Mucosa of rectum (tissue), 2 donors: ENCODE measurements at regions not wholly inside any gene's neighbourhood (a gene's known extent, or its start where the extent isn't known, plus 50 kb on each side); places are given as distances from the start of the nearest gene placed in this dataset.

Experiments used
- H3K27ac ChIP-seq, 2 donors: one replicate each; pipeline ENCODE4 v1.7.0; 2013; ENCODE audit warnings: inconsistent platforms in 2 of 2, low read depth in 2 of 2, low read length in 2 of 2
- H3K27me3 ChIP-seq, 2 donors: one replicate each; pipeline ENCODE4 v1.7.0; 2013; ENCODE audit warnings: low read length in 2 of 2; ENCODE audit not compliant: control insufficient read depth in 2 of 2, insufficient read depth in 2 of 2
- H3K36me3 ChIP-seq, 2 donors: one replicate each; pipeline ENCODE4 v1.7.0; 2013; ENCODE audit warnings: low read length in 2 of 2; ENCODE audit not compliant: control insufficient read depth in 2 of 2, insufficient read depth in 2 of 2
- H3K4me1 ChIP-seq, 2 donors: one replicate each; pipeline ENCODE4 v1.7.0; 2013; ENCODE audit warnings: low read length in 2 of 2, mild to moderate bottlenecking in 1 of 2; ENCODE audit not compliant: control insufficient read depth in 2 of 2, insufficient read depth in 2 of 2
- H3K4me3 ChIP-seq, 2 donors: one replicate each; pipeline ENCODE4 v1.7.0; 2013; ENCODE audit warnings: low read length in 2 of 2
- H3K9ac ChIP-seq, 2 donors: one replicate each; pipeline ENCODE4 v1.7.0; 2013; ENCODE audit warnings: low read length in 2 of 2, low read depth in 1 of 2, mild to moderate bottlenecking in 1 of 2
- H3K9me3 ChIP-seq, 2 donors: one replicate each; pipeline ENCODE4 v1.7.0; 2013; ENCODE audit warnings: low read length in 2 of 2; ENCODE audit not compliant: control insufficient read depth in 2 of 2
- donor health status: healthy.
- donor health status: Normal muscosa, but diverticular disease.

DNA sequence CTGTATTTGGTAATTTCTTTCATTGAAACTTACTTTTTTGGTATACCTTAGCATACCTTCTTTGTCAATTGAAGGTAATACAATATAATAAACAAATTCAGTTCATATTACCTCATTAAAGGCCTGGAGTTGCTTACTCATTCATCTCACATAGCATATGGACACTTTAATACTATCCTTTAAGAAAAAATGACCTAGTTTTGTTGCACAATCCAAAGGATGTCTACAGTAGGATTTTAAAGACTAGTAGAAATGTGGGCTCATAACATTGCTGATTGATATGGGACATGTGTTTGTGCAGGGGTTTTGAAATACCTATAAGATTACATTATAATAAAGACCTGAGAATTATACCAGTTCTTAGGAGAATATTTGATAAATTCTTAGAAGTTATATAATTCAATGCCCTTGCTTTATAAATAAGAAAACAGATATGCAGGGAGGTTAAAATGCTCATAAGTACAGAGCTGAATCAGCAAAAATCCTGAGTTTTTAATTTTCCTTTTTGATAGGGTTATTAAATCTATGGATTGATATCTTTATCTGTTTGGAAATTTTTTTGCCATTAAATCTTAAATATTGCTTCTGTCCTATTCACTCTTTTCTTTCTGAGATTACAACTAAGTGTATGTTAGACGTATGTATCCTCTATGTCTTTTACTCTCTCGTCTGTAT is 352.1 kb downstream of the ATP23 start:
- Histone ChIP-seq H3K27me3 (no peaks in the 10 kb centered on the region), H3K36me3 (no peaks in the 10 kb centered on the region), H3K9me3 (no peaks in the 10 kb centered on the region), H3K4me3 (no peak overlapping the region), H3K27ac (no peak overlapping the region), H3K9ac (no peak overlapping the region), H3K4me1 (no peaks in the 10 kb centered on the region)

DNA sequence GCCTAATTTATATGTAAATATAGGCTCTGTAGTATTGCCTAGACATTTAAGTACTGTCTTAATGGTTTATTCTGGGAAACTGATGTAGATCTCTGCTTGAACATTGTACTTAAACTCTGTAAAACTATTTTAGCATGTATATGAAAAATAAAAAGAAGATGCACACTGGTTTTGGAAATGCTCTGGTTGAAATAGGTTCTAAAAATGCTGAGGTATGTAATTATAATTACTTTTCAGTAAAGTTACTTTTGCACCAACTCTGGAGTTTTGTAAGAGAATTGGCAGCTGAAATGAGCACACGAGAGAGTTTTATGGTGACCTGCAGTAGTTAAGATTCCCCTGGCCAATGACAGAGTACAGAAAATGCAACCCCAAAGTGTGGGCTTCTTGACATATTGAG is 353.9 kb downstream of the ATP23 start:
- Histone ChIP-seq H3K27ac (no peak overlapping the region), H3K27me3 (no peaks in the 10 kb centered on the region), H3K36me3 (no peaks in the 10 kb centered on the region), H3K9me3 (no peaks in the 10 kb centered on the region), H3K9ac (no peak overlapping the region), H3K4me3 (no peak overlapping the region), H3K4me1 (no peaks in the 10 kb centered on the region)

DNA sequence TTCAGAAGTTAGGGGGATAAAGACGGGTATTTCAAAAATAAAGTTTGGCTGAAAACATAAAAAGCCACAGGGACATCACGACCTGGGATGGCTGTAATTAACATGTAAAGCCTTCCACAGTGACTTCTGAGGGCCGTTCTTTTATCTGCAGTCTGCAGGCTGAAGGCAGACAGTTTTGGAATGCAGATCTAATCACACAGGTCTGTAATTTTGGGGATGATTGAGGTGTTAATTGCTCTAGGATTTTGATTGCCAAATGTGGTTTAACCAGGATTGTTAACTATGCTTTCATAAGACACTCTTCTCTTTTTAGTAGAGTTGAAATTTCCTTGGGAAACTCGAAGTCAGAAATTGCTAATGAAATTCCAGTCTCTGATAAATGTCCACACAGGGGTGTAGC is 355.5 kb downstream of the ATP23 start:
- Histone ChIP-seq H3K27me3 (no peaks in the 10 kb centered on the region), H3K27ac (no peak overlapping the region), H3K9me3 (no peaks in the 10 kb centered on the region), H3K4me1 (no peaks in the 10 kb centered on the region), H3K36me3 (no peaks in the 10 kb centered on the region), H3K4me3 (no peak overlapping the region), H3K9ac (no peak overlapping the region)

DNA sequence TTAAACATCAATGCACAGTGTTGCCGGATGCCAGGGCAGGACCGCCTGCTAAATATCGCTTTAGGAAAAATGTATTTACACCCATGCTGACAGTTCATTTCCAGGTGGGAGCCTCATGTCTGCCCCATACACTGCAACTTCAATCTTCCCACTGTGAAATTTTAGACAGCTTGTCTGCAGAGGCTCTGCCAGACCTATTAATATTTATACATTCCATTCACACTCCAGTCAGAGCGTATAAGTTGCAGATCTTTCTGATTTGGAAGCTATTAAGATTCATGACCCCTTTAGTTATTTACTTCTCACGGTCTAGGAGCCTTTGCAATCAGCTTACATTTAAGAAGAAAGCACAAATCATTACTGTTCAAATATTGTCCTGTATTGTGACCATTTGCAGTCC is 357.4 kb downstream of the ATP23 start:
- Histone ChIP-seq H3K27me3 (no peaks in the 10 kb centered on the region), H3K4me3 (no peak overlapping the region), H3K9me3 (no peaks in the 10 kb centered on the region), H3K36me3 (no peaks in the 10 kb centered on the region), H3K9ac (no peak overlapping the region), H3K27ac (no peak overlapping the region), H3K4me1 (peaks cover 4 to 7% of the 10 kb centered on the region in 2 donors)

DNA sequence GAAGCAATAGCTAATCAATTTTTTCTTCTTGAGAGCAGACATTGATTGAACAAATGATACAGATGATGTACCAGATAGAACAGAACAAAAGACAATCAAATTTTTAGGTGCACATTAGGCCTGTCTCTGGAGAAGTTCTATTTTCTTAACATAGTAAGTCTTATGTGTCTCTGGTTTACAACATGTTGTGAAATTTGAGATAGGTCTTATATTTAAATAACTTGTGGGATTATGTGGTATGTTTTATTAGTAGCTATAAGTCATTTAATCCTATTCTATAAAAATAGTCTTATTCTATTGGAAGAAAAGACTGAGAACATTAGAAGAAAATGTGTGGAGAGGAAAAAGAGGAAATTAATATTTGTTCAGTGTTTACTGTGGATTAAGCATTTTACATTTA is 358.0 kb downstream of the ATP23 start:
- H3K4me3 ChIP-seq: no peak overlapping the region
- no peak overlapping the region for H3K27ac ChIP-seq
- H3K36me3 ChIP-seq: no peaks in the 10 kb centered on the region
- no peaks in the 10 kb centered on the region for H3K27me3 ChIP-seq
- H3K9ac ChIP-seq: no peak overlapping the region
- peaks cover 4 to 7% of the 10 kb centered on the region in 2 donors for H3K4me1 ChIP-seq
- no peaks in the 10 kb centered on the region for H3K9me3 ChIP-seq

DNA sequence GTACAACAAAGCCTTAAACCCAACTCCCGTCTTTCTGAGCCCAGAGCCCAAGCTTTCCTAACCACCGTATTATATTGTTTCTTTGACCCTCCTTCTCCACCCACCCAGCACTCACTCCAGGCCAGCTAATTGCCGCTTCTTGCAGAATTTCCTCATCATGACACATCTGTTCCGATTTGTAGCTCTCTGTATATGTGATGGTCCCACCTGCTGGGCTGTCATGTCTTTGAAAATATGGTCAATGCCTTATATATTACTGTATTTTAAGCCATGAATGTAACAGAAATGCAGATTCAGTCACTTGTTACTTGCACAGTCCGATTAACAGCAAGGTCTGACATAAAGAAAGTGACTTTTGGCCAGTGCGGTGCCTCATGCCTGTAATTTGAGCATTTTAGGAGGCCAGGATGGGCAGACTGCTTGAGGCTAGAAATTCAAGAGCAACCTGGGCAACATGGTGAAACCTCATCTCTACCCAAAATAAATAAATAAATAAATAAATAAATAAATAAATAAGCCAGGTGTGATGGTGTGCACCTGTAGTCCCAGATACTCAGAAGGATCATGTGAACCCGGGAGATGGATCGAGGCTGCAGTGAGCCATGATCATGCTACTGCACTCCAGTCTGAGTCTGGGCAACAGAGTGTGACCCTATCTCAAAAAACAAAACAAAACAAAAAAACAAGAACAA is 359.8 kb downstream of the ATP23 start:
- no peaks in the 10 kb centered on the region for H3K27me3 ChIP-seq
- H3K4me1 ChIP-seq: peaks cover 4 to 7% of the 10 kb centered on the region in 2 donors
- H3K9ac ChIP-seq: no peak overlapping the region
- no peaks in the 10 kb centered on the region for H3K36me3 ChIP-seq
- no peak overlapping the region for H3K27ac ChIP-seq
- no peak overlapping the region for H3K4me3 ChIP-seq
- no peaks in the 10 kb centered on the region for H3K9me3 ChIP-seq

DNA sequence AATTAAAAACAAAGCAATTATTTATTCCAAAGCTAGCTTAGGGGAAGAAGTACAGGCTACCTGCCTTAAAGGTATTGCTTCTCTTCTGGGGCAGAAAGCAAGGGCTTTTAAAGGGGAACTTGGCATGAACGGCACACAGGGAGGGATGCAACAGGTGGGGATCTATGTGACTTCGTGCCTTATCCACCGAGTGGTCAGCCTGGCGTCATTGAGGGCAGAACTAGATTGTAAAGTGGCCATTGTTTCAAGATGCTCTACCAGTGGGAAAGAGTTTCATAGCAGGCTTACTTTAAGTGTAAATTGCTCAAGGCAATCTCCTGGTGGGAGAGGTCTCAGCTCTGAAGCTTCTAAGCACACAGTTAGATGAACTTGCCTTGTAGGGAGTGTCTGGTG is 360.4 kb downstream of the ATP23 start:
- H3K4me1 ChIP-seq: peaks cover 4 to 7% of the 10 kb centered on the region in 2 donors
- H3K4me3 ChIP-seq: no peak overlapping the region
- H3K36me3 ChIP-seq: no peaks in the 10 kb centered on the region
- H3K9ac ChIP-seq: no peak overlapping the region
- H3K27ac ChIP-seq: no peak overlapping the region
- H3K9me3 ChIP-seq: no peaks in the 10 kb centered on the region
- H3K27me3 ChIP-seq: no peaks in the 10 kb centered on the region

DNA sequence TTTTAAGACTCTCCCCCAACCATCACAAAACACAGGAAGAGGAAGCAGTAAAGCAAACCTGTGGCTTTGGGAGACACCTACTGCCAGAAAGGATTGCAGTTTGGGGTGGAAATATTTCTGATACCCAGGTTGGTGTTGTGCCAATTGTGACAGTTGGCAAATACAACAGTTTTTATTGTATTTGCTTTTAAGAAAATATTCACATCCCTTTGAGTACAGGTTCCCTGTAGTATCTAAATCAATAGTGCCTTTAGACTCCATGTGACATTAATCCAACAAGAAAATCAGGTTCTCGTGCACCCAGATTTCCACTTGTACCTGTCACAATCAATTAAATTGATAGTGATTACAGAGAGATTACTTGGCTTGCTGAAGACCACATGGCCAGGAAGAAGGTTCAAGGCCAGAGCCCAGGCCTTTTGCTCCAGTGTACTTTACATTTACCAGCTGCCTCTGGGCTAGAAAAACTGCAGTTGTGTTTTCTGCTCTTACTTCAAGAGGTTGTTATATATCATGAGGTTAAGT is 361.2 kb downstream of the ATP23 start:
- Histone ChIP-seq H3K27me3 (no peaks in the 10 kb centered on the region), H3K36me3 (no peaks in the 10 kb centered on the region), H3K9me3 (no peaks in the 10 kb centered on the region), H3K4me3 (no peak overlapping the region), H3K4me1 (peaks cover 4 to 7% of the 10 kb centered on the region in 2 donors), H3K9ac (no peak overlapping the region), H3K27ac (peak overlapping the region in 1 of 2 donors; percentile 34)

DNA sequence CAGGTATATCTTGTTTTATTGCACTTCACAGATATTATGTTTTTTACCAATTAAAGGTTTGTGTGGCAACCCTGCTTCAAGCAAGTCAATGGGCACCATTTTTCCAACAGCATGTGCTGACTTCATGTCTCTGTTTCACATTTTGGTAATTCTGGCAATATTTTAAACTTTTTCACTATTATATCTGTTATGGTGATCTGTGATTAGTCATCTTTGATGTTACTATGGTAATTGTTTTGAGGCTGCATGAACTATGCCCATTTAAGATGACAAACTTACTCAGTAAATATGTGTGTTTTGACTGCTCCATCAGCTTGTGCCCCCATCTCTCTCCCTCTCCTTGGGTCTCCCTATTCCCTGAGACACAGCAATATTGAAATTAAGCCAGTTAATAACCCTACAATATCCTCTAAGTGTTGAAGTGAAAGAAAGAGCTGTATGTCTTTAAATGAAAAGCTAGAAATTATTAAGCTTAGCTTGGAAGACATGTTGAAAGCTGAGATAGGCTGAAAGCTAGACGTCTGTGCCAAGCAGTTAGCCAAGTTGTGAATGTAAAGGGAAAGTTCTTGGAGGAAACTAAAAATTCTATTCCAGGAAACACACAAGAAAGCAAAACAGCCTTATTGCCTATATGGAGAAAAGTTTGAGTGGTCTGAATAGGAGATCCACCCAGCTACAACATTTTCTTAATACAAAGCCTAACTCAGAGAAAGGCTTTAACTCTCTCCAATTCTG is 365.1 kb downstream of the ATP23 start:
- H3K27ac ChIP-seq: no peak overlapping the region
- H3K36me3 ChIP-seq: no peaks in the 10 kb centered on the region
- no peak overlapping the region for H3K9ac ChIP-seq

DNA sequence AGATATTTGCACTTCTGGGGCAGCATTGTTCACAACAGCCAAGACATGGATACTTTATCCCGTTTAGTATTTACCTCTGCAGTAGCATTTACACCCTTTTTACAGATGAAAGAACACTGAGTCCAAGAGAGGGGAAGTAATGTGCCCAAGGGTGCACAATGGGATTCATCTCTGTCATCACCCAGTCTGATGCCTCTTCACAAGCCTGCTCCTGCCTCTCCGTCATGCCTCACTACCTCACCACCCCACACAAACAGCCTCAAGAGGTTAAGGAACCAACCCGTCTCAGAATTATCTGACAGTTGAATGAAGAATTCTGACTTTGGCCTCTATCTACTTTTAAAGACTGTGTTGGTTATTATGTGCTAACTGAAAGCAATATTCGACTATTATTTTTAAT is 368.4 kb downstream of the ATP23 start:
- H3K36me3 ChIP-seq: no peaks in the 10 kb centered on the region
- H3K9ac ChIP-seq: no peak overlapping the region
- no peak overlapping the region for H3K4me3 ChIP-seq
- no peaks in the 10 kb centered on the region for H3K27me3 ChIP-seq
- no peaks in the 10 kb centered on the region for H3K4me1 ChIP-seq
- no peak overlapping the region for H3K27ac ChIP-seq
- H3K9me3 ChIP-seq: no peaks in the 10 kb centered on the region

More for the DNA sequence above, 365.1 kb downstream of the ATP23 start:
- no peaks in the 10 kb centered on the region for H3K9me3 ChIP-seq
- no peaks in the 10 kb centered on the region for H3K27me3 ChIP-seq
- no peak overlapping the region for H3K4me3 ChIP-seq
- peaks cover 4 to 7% of the 10 kb centered on the region in 2 donors for H3K4me1 ChIP-seq
